ACC112 (cell line): ENCODE measurements at regions not wholly inside any gene's neighbourhood (a gene's known extent, or its start where the extent isn't known, plus 50 kb on each side); places are given as distances from the start of the nearest gene placed in this dataset.

Experiments
- H2AFZ ChIP-seq: fragments of 200-600 bp; sonication (generic); one replicate; pipeline ENCODE4 v1.6.0; 2017; ENCODE audit warnings: antibody characterized with exemption, low read length; ENCODE audit not compliant: unreplicated experiment
- H3K27ac ChIP-seq: fragments of 200-600 bp; sonication (generic); 2 replicates; pipeline ENCODE4 v1.5.1; 2014; ENCODE audit warnings: low read depth, mild to moderate bottlenecking, antibody characterized with exemption, low read length, moderate library complexity
- H3K27me3 ChIP-seq: fragments of 200-600 bp; sonication (generic); 2 replicates; pipeline ENCODE4 v1.6.1; 2014; ENCODE audit warnings: mild to moderate bottlenecking, antibody characterized with exemption, low read length, moderate library complexity, mixed read lengths; ENCODE audit not compliant: insufficient read depth
- H3K36me3 ChIP-seq: fragments of 200-600 bp; sonication (generic); 2 replicates; pipeline ENCODE4 v1.6.1; 2016; ENCODE audit warnings: mild to moderate bottlenecking, antibody characterized with exemption, low read length, moderate library complexity, mixed read lengths; ENCODE audit not compliant: insufficient read depth
- H3K4me1 ChIP-seq: fragments of 200-600 bp; sonication (generic); one replicate; pipeline ENCODE4 v1.6.1; 2016; ENCODE audit warnings: low read length, mixed read lengths; ENCODE audit not compliant: insufficient read depth, unreplicated experiment, control insufficient read depth
- H3K4me3 ChIP-seq: fragments of 200-600 bp; sonication (generic); 2 replicates; pipeline ENCODE4 v1.5.1; 2014; ENCODE audit warnings: mild to moderate bottlenecking, low read depth, low read length
- H3K79me2 ChIP-seq: fragments of 200-600 bp; sonication (generic); one replicate; pipeline ENCODE4 v1.6.0; 2016; ENCODE audit warnings: low read length; ENCODE audit not compliant: control insufficient read depth, unreplicated experiment, insufficient read depth

GRCh38 chr9:97747201-97747965, 50.2 kb upstream of the XPA start:
- Histone ChIP-seq H3K4me3 (no peak overlapping the region), H2AFZ (no peak overlapping the region)

GRCh38 chr9:97748525-97748924, 51.4 kb upstream of the XPA start:
- H3K36me3 ChIP-seq: no peaks in the 10 kb centered on the region
- no peak overlapping the region for H3K27ac ChIP-seq
- H3K4me3 ChIP-seq: no peak overlapping the region
- H3K27me3 ChIP-seq: peaks cover 90% of the 10 kb centered on the region
- H2AFZ ChIP-seq: no peak overlapping the region
- H3K79me2 ChIP-seq: no peaks in the 10 kb centered on the region
- H3K4me1 ChIP-seq: no peaks in the 10 kb centered on the region

More at GRCh38 chr9:97747201-97747965, 50.2 kb upstream of the XPA start:
- Histone ChIP-seq H3K27me3 (peaks cover 90% of the 10 kb centered on the region), H3K36me3 (no peaks in the 10 kb centered on the region), H3K79me2 (no peaks in the 10 kb centered on the region), H3K4me1 (no peaks in the 10 kb centered on the region), H3K27ac (no peak overlapping the region)

GRCh38 chr9:97749928-97750327, 52.8 kb upstream of the XPA start:
- Histone ChIP-seq H3K79me2 (no peaks in the 10 kb centered on the region), H3K4me3 (no peak overlapping the region), H3K27ac (no peak overlapping the region), H3K27me3 (peaks cover 88% of the 10 kb centered on the region), H2AFZ (no peak overlapping the region), H3K4me1 (no peaks in the 10 kb centered on the region), H3K36me3 (no peaks in the 10 kb centered on the region)

GRCh38 chr9:97751531-97751930, 54.4 kb upstream of the XPA start:
- Histone ChIP-seq H2AFZ (no peak overlapping the region), H3K4me3 (no peak overlapping the region), H3K36me3 (no peaks in the 10 kb centered on the region), H3K79me2 (no peaks in the 10 kb centered on the region), H3K4me1 (no peaks in the 10 kb centered on the region), H3K27me3 (peaks cover 79% of the 10 kb centered on the region), H3K27ac (no peak overlapping the region)

- Histone ChIP-seq H3K4me3 (no peak overlapping the region), H3K4me1 (no peaks in the 10 kb centered on the region), H3K36me3 (no peaks in the 10 kb centered on the region), H2AFZ (no peak overlapping the region), H3K27me3 (peaks cover 78% of the 10 kb centered on the region), H3K27ac (no peak overlapping the region), H3K79me2 (no peaks in the 10 kb centered on the region)
These were observed 55.1 kb upstream of the XPA start for GRCh38 chr9:97752274-97752673.

- Histone ChIP-seq H3K27me3 (peaks cover 78% of the 10 kb centered on the region), H3K4me1 (no peaks in the 10 kb centered on the region), H2AFZ (no peak overlapping the region), H3K36me3 (no peaks in the 10 kb centered on the region), H3K4me3 (no peak overlapping the region), H3K27ac (no peak overlapping the region), H3K79me2 (no peaks in the 10 kb centered on the region)
These were observed 56.2 kb upstream of the XPA start for GRCh38 chr9:97753364-97753763.

- H3K79me2 ChIP-seq: no peaks in the 10 kb centered on the region
- peaks cover 78% of the 10 kb centered on the region for H3K27me3 ChIP-seq
- H3K4me3 ChIP-seq: no peak overlapping the region
- no peaks in the 10 kb centered on the region for H3K36me3 ChIP-seq
- H3K4me1 ChIP-seq: no peaks in the 10 kb centered on the region
- H3K27ac ChIP-seq: no peak overlapping the region
- no peak overlapping the region for H2AFZ ChIP-seq
These were observed 56.8 kb upstream of the XPA start for GRCh38 chr9:97753975-97754374.

- Histone ChIP-seq H3K27ac (no peak overlapping the region), H3K36me3 (no peaks in the 10 kb centered on the region), H2AFZ (no peak overlapping the region), H3K4me3 (no peak overlapping the region), H3K27me3 (peaks cover 87% of the 10 kb centered on the region), H3K4me1 (no peaks in the 10 kb centered on the region), H3K79me2 (no peaks in the 10 kb centered on the region)
These were observed 58.6 kb upstream of the XPA start for GRCh38 chr9:97755618-97756267.

- H3K27me3 ChIP-seq: peaks cover 87% of the 10 kb centered on the region
- no peak overlapping the region for H3K27ac ChIP-seq
- no peaks in the 10 kb centered on the region for H3K79me2 ChIP-seq
- no peaks in the 10 kb centered on the region for H3K4me1 ChIP-seq
- no peak overlapping the region for H2AFZ ChIP-seq
- H3K36me3 ChIP-seq: no peaks in the 10 kb centered on the region
- H3K4me3 ChIP-seq: no peak overlapping the region
These were observed 59.9 kb upstream of the XPA start for GRCh38 chr9:97756991-97757390.

- Histone ChIP-seq H3K4me3 (no peak overlapping the region), H3K36me3 (no peaks in the 10 kb centered on the region), H2AFZ (no peak overlapping the region), H3K27me3 (peaks cover 87% of the 10 kb centered on the region), H3K79me2 (no peaks in the 10 kb centered on the region), H3K27ac (no peak overlapping the region), H3K4me1 (no peaks in the 10 kb centered on the region)
These were observed 61.3 kb upstream of the XPA start for GRCh38 chr9:97758334-97758916.
